GM12891 (cell line): ENCODE measurements at regions not wholly inside any gene's neighbourhood (a gene's known extent, or its start where the extent isn't known, plus 50 kb on each side); places are given as distances from the start of the nearest gene placed in this dataset.

Source experiments
- POLR2A ChIP-seq: IDR thresholded peaks from 2 replicates; pipeline ENCODE4 v1.6.1; 2011; ENCODE audit warnings: low read depth, low read length, control low read depth
- POLR2AphosphoS5 ChIP-seq: IDR thresholded peaks from 2 replicates; pipeline ENCODE4 v1.6.1; 2011; ENCODE audit warnings: low read depth, low read length, control low read depth
- TAF1 ChIP-seq: IDR thresholded peaks from 2 replicates; pipeline ENCODE4 v1.6.1; 2011; ENCODE audit warnings: low read depth, low read length, control low read depth

- TF ChIP-seq POLR2A (no peak), TAF1 (no peak), POLR2AphosphoS5 (no peak)
These were observed 89.9 kb downstream of the FAT3 start for GRCh38 chr11:92314499-92314898.
